ENCODE measurements at regions not wholly inside any gene's neighbourhood (a gene's known extent, or its start where the extent isn't known, plus 50 kb on each side); places are given as distances from the start of the nearest gene placed in this dataset.

GRCh38 chr21:14742119-14742518 is 196.0 kb upstream of the SAMSN1 start:
- no peak for TF ChIP-seq CTCF (IDR thresholded peaks at IDR 0.05)
- no peak for TF ChIP-seq POLR2A (IDR thresholded peaks at IDR 0.05)
